Mesendoderm (in vitro differentiated cells): ENCODE measurements at regions not wholly inside any gene's neighbourhood (a gene's known extent, or its start where the extent isn't known, plus 50 kb on each side); places are given as distances from the start of the nearest gene placed in this dataset.

Source experiments
- DNase-seq: peaks from one replicate; pipeline ENCODE4 v3.0.0; 2013
- H2AK5ac ChIP-seq: 2 replicates; pipeline ENCODE4 v1.6.1; 2013; ENCODE audit warnings: low read length, inconsistent platforms
- H2BK120ac ChIP-seq: 2 replicates; pipeline ENCODE4 v1.6.1; 2013; ENCODE audit warnings: low read depth, mild to moderate bottlenecking, low read length, moderate library complexity, mixed read lengths
- H2BK15ac ChIP-seq: replicated peaks from 2 replicates; pipeline ENCODE4 v1.6.1; 2013; ENCODE audit warnings: low read depth, mild to moderate bottlenecking, moderate library complexity
- H2BK5ac ChIP-seq: 2 replicates; pipeline ENCODE4 v1.6.1; 2013; ENCODE audit warnings: low read length, inconsistent platforms
- H3K18ac ChIP-seq: 2 replicates; pipeline ENCODE4 v1.6.1; 2013; ENCODE audit warnings: mild to moderate bottlenecking, low read length, mixed read lengths
- H3K23ac ChIP-seq: one replicate; pipeline ENCODE4 v1.6.1; 2013; ENCODE audit warnings: low read length
- H3K27ac ChIP-seq: 2 replicates; pipeline ENCODE4 v1.5.1; 2013; ENCODE audit warnings: low read depth, mild to moderate bottlenecking, inconsistent platforms, low read length, moderate library complexity
- H3K27me3 ChIP-seq: 2 replicates; pipeline ENCODE4 v1.6.1; 2013; ENCODE audit warnings: low read length, control low read depth, mild to moderate bottlenecking, inconsistent platforms; ENCODE audit not compliant: insufficient read depth, poor library complexity
- H3K36me3 ChIP-seq: 2 replicates; pipeline ENCODE4 v1.6.1; 2013; ENCODE audit warnings: low read length, inconsistent platforms; ENCODE audit not compliant: control insufficient read depth, insufficient read depth
- H3K4ac ChIP-seq: one replicate; pipeline ENCODE4 v1.6.1; 2013; ENCODE audit warnings: low read depth, mild to moderate bottlenecking, low read length, moderate library complexity
- H3K4me1 ChIP-seq: 2 replicates; pipeline ENCODE4 v1.6.1; 2013; ENCODE audit warnings: low read depth, low read length, inconsistent platforms; ENCODE audit not compliant: control insufficient read depth
- H3K4me2 ChIP-seq: 2 replicates; pipeline ENCODE4 v1.6.1; 2013; ENCODE audit warnings: low read length
- H3K4me3 ChIP-seq: 2 replicates; pipeline ENCODE4 v1.5.1; 2013; ENCODE audit warnings: mild to moderate bottlenecking, low read length
- H3K56ac ChIP-seq: one replicate; pipeline ENCODE4 v1.6.1; 2013; ENCODE audit warnings: low read length
- H3K79me1 ChIP-seq: 2 replicates; pipeline ENCODE4 v1.6.1; 2013; ENCODE audit warnings: low read length, inconsistent platforms
- H3K79me2 ChIP-seq: 2 replicates; pipeline ENCODE4 v1.6.1; 2013; ENCODE audit warnings: mild to moderate bottlenecking, low read length; ENCODE audit not compliant: control insufficient read depth, insufficient read depth
- H3K9ac ChIP-seq: 2 replicates; pipeline ENCODE4 v1.6.1; 2013; ENCODE audit warnings: low read length, inconsistent platforms
- H4K5ac ChIP-seq: one replicate; pipeline ENCODE4 v1.6.1; 2013; ENCODE audit warnings: low read length
- H4K8ac ChIP-seq: one replicate; pipeline ENCODE4 v1.6.1; 2013; ENCODE audit warnings: low read depth, mild to moderate bottlenecking, control low read depth, low read length, moderate library complexity
- WGBS: extraction: QIAGEN DNeasy Blood & Tissue Kit; methylation state at CpG from one replicate; pipeline ENCODE4 v1.1.7; 2013; ENCODE audit warnings: low lambda C conversion rate, missing lambda C conversion rate; ENCODE audit not compliant: insufficient coverage; ENCODE audit errors: extremely low coverage; 5-methylcytosine and 5-hydroxymethylcytosine counted together

DNA sequence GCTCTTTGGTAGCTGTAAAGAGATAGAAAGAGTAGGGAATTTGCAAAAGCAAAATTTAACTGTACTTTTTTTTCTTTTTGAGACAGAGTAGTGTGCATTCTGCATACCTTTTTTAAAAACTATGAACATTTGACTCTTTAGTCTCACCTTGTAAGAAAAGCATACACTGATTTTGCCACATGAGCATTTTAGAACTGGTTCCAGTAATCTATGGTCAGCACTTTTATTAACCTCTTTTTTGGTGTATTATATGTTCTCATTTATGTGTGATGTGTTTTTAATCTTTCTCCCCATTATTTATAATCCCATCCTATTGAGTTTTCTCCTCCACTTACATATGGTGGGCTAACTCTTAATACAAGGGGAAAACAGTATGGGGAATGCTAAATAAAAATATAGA is 1111.4 kb downstream of the FLRT2 start:
- no peak overlapping the region for H2BK15ac ChIP-seq
- H2AK5ac ChIP-seq: no peak overlapping the region
- H4K5ac ChIP-seq: no peak overlapping the region
- H3K36me3 ChIP-seq: no peaks in the 10 kb centered on the region
- H4K8ac ChIP-seq: no peak overlapping the region
- no peaks in the 10 kb centered on the region for H3K27me3 ChIP-seq
- H3K9ac ChIP-seq: no peak overlapping the region
- no peak overlapping the region for H3K18ac ChIP-seq
- no peak overlapping the region for H3K56ac ChIP-seq
- H3K79me2 ChIP-seq: no peaks in the 10 kb centered on the region
- no peak for DNase-seq
- no peak overlapping the region for H2BK120ac ChIP-seq
- H3K23ac ChIP-seq: no peak overlapping the region
- H2BK5ac ChIP-seq: no peak overlapping the region
- no peak overlapping the region for H3K4me2 ChIP-seq
- no peak overlapping the region for H3K4ac ChIP-seq
- H3K4me1 ChIP-seq: no peaks in the 10 kb centered on the region
- no peak overlapping the region for H3K4me3 ChIP-seq
- no peak overlapping the region for H3K27ac ChIP-seq
- no peaks in the 10 kb centered on the region for H3K79me1 ChIP-seq

DNA sequence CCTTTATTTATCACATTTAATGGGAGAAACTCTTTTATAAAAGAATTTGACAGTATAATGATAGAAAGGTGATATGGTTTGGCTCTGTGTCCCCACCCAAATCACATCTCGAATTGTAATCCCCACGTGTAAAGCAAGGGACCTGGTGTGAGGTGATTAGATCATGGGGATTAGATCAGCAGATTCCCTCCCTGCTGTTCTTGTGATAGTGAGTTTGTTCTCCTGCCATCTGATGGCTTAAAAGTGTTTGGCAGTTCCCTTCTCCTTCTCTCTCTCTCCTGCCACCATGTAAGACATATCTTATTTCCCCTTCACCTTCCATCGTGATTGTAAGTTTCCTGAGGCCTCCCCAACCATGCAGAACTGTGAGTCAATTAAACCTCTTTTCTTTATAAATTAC is 1110.3 kb downstream of the FLRT2 start:
- Histone ChIP-seq H3K23ac (no peak overlapping the region), H2BK15ac (no peak overlapping the region), H3K79me2 (no peaks in the 10 kb centered on the region), H3K27me3 (no peaks in the 10 kb centered on the region), H4K5ac (no peak overlapping the region), H3K4me2 (no peak overlapping the region), H3K4me3 (no peak overlapping the region), H3K18ac (no peak overlapping the region), H3K27ac (no peak overlapping the region), H3K4me1 (no peaks in the 10 kb centered on the region), H3K4ac (no peak overlapping the region), H4K8ac (no peak overlapping the region), H3K56ac (no peak overlapping the region), H2BK5ac (no peak overlapping the region), H2AK5ac (no peak overlapping the region), H2BK120ac (no peak overlapping the region), H3K36me3 (no peaks in the 10 kb centered on the region), H3K9ac (no peak overlapping the region), H3K79me1 (no peaks in the 10 kb centered on the region)
- peak; percentile 87 for DNase-seq
- WGBS: no CpG with 5 or more reads among the region's 3 CpGs

- Histone ChIP-seq H3K18ac (no peak overlapping the region), H2BK15ac (no peak overlapping the region), H2BK5ac (no peak overlapping the region), H3K56ac (no peak overlapping the region), H3K4me3 (no peak overlapping the region), H3K9ac (no peak overlapping the region), H3K27ac (no peak overlapping the region), H3K4me1 (no peaks in the 10 kb centered on the region), H3K4ac (no peak overlapping the region), H2BK120ac (no peak overlapping the region), H3K79me2 (no peaks in the 10 kb centered on the region), H3K36me3 (no peaks in the 10 kb centered on the region), H4K5ac (no peak overlapping the region), H3K27me3 (no peaks in the 10 kb centered on the region), H2AK5ac (no peak overlapping the region), H3K23ac (no peak overlapping the region), H3K79me1 (no peaks in the 10 kb centered on the region), H4K8ac (no peak overlapping the region), H3K4me2 (no peak overlapping the region)
- no peak for DNase-seq
Measured at GRCh38 chr14:86639666-86640065, 1109.7 kb downstream of the FLRT2 start.

GRCh38 chr14:86639146-86639545 is 1109.2 kb downstream of the FLRT2 start:
- H3K27me3 ChIP-seq: no peaks in the 10 kb centered on the region
- no peak overlapping the region for H3K18ac ChIP-seq
- H4K8ac ChIP-seq: no peak overlapping the region
- H3K4ac ChIP-seq: no peak overlapping the region
- H3K4me1 ChIP-seq: no peaks in the 10 kb centered on the region
- H3K27ac ChIP-seq: no peak overlapping the region
- no peak overlapping the region for H4K5ac ChIP-seq
- no peak overlapping the region for H3K4me3 ChIP-seq
- H3K4me2 ChIP-seq: no peak overlapping the region
- H3K56ac ChIP-seq: no peak overlapping the region
- WGBS: no CpG with 5 or more reads among the region's 5 CpGs
- H3K36me3 ChIP-seq: no peaks in the 10 kb centered on the region
- no peaks in the 10 kb centered on the region for H3K79me1 ChIP-seq
- H3K79me2 ChIP-seq: no peaks in the 10 kb centered on the region
- H2BK15ac ChIP-seq: no peak overlapping the region
- H2BK5ac ChIP-seq: no peak overlapping the region
- no peak overlapping the region for H2BK120ac ChIP-seq
- H2AK5ac ChIP-seq: no peak overlapping the region
- DNase-seq: no peak
- H3K9ac ChIP-seq: no peak overlapping the region
- H3K23ac ChIP-seq: no peak overlapping the region

- H2BK5ac ChIP-seq: no peak overlapping the region
- no peak for DNase-seq
- H2AK5ac ChIP-seq: no peak overlapping the region
- H3K27me3 ChIP-seq: no peaks in the 10 kb centered on the region
- H3K79me2 ChIP-seq: no peaks in the 10 kb centered on the region
- H3K36me3 ChIP-seq: no peaks in the 10 kb centered on the region
- H3K4ac ChIP-seq: no peak overlapping the region
- no peak overlapping the region for H3K18ac ChIP-seq
- no peak overlapping the region for H3K27ac ChIP-seq
- no peaks in the 10 kb centered on the region for H3K4me1 ChIP-seq
- H3K23ac ChIP-seq: no peak overlapping the region
- no peaks in the 10 kb centered on the region for H3K79me1 ChIP-seq
- H2BK15ac ChIP-seq: no peak overlapping the region
- H2BK120ac ChIP-seq: no peak overlapping the region
- no peak overlapping the region for H4K5ac ChIP-seq
- H3K4me3 ChIP-seq: no peak overlapping the region
- no peak overlapping the region for H4K8ac ChIP-seq
- H3K56ac ChIP-seq: no peak overlapping the region
- H3K9ac ChIP-seq: no peak overlapping the region
- H3K4me2 ChIP-seq: no peak overlapping the region
Measured at GRCh38 chr14:86627080-86627479, 1097.1 kb downstream of the FLRT2 start.

DNA sequence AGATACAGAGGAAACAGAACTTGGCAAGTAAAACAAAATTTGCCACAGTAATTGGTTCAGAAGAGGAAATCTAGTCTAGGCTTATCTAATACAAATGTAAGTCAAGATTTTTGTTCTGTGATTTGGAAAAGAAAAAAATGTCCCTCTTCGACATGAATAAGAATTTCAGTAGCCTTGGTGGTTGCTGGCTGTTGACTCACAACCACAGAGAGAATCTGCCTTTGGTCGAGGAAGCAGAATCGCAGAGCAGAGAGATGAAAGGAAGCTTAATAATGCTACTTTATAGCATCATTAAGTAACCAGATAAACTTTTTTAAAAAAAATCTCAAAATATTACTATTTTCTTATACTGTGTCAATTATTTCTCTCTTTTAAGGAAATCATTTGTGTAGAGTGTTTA is 1096.6 kb downstream of the FLRT2 start:
- no peak overlapping the region for H3K56ac ChIP-seq
- H2BK5ac ChIP-seq: no peak overlapping the region
- WGBS: no CpG with 5 or more reads among the region's 3 CpGs
- no peak for DNase-seq
- no peak overlapping the region for H4K5ac ChIP-seq
- H3K79me1 ChIP-seq: no peaks in the 10 kb centered on the region
- H3K4me3 ChIP-seq: no peak overlapping the region
- H3K4ac ChIP-seq: no peak overlapping the region
- no peak overlapping the region for H3K23ac ChIP-seq
- H3K4me1 ChIP-seq: no peaks in the 10 kb centered on the region
- no peak overlapping the region for H2BK15ac ChIP-seq
- no peaks in the 10 kb centered on the region for H3K79me2 ChIP-seq
- H2AK5ac ChIP-seq: no peak overlapping the region
- no peak overlapping the region for H2BK120ac ChIP-seq
- no peak overlapping the region for H3K18ac ChIP-seq
- H3K27ac ChIP-seq: no peak overlapping the region
- no peaks in the 10 kb centered on the region for H3K27me3 ChIP-seq
- H3K9ac ChIP-seq: no peak overlapping the region
- no peak overlapping the region for H4K8ac ChIP-seq
- H3K36me3 ChIP-seq: no peaks in the 10 kb centered on the region
- no peak overlapping the region for H3K4me2 ChIP-seq
